ENCODE measurements at regions not wholly inside any gene's neighbourhood (a gene's known extent, or its start where the extent isn't known, plus 50 kb on each side); places are given as distances from the start of the nearest gene placed in this dataset.
"Not testable (repeated sequence)": the region's sequence is repeated elsewhere in the genome, so short reads cannot be mapped to it uniquely, and the experiment has no call there.

GRCh38 chr4:59685626-59686025, 1514.5 kb upstream of the ADGRL3 start:
- Mint-ChIP-seq H3K9me3 (peaks cover 0 to 8% (median 0%) of the 10 kb centered on the region in 9 donors), H3K4me3 (no peak overlapping the region), H3K36me3 (no peaks in the 10 kb centered on the region), H3K27ac (no peak overlapping the region), H3K27me3 (no peaks in the 10 kb centered on the region), H3K4me1 (no peaks in the 10 kb centered on the region)
- DNase-seq (no peak), ATAC-seq (no peak)
- POLR2A ChIA-PET = no interaction called here

- H3K36me3 Mint-ChIP-seq = no peaks in the 10 kb centered on the region
- POLR2A ChIA-PET = no interaction called here
- no peaks in the 10 kb centered on the region for H3K27me3 Mint-ChIP-seq
- no peak overlapping the region for H3K27ac Mint-ChIP-seq
- DNase-seq = no peak
- no peaks in the 10 kb centered on the region for H3K4me1 Mint-ChIP-seq
- no peak for ATAC-seq
- H3K4me3 Mint-ChIP-seq = no peak overlapping the region
- peaks cover 0 to 8% (median 0%) of the 10 kb centered on the region in 9 donors for H3K9me3 Mint-ChIP-seq
Measured at GRCh38 chr4:59689149-59689548, 1511.0 kb upstream of the ADGRL3 start.

GRCh38 chr4:59695355-59696053, 1504.6 kb upstream of the ADGRL3 start:
- POLR2A ChIA-PET = no interaction called here
- Mint-ChIP-seq H3K4me1 (no peaks in the 10 kb centered on the region), H3K4me3 (no peak overlapping the region), H3K9me3 (peaks cover 0 to 16% (median 0%) of the 10 kb centered on the region in 9 donors), H3K27ac (no peak overlapping the region), H3K36me3 (no peaks in the 10 kb centered on the region), H3K27me3 (no peaks in the 10 kb centered on the region)
- no peak for DNase-seq
- ATAC-seq = no peak

GRCh38 chr4:59698041-59698440, 1502.1 kb upstream of the ADGRL3 start:
- no peak overlapping the region for H3K27ac Mint-ChIP-seq
- H3K4me1 Mint-ChIP-seq = no peaks in the 10 kb centered on the region
- H3K36me3 Mint-ChIP-seq = no peaks in the 10 kb centered on the region
- DNase-seq (no peak), ATAC-seq (no peak)
- POLR2A ChIA-PET = no interaction called here
- H3K27me3 Mint-ChIP-seq = no peaks in the 10 kb centered on the region
- no peak overlapping the region for H3K4me3 Mint-ChIP-seq
- H3K9me3 Mint-ChIP-seq = peaks cover 0 to 37% (median 0%) of the 10 kb centered on the region in 9 donors

GRCh38 chr4:59700651-59701050, 1499.5 kb upstream of the ADGRL3 start:
- POLR2A ChIA-PET = no interaction called here

GRCh38 chr4:59704616-59705015, 1495.5 kb upstream of the ADGRL3 start:
- no peak overlapping the region for H3K4me3 Mint-ChIP-seq
- POLR2A ChIA-PET = no interaction called here
- no peak for DNase-seq
- H3K27me3 Mint-ChIP-seq = no peaks in the 10 kb centered on the region
- H3K4me1 Mint-ChIP-seq = no peaks in the 10 kb centered on the region
- no peaks in the 10 kb centered on the region for H3K36me3 Mint-ChIP-seq
- no peak for ATAC-seq
- no peak overlapping the region for H3K27ac Mint-ChIP-seq
- peaks cover 0 to 34% (median 3%) of the 10 kb centered on the region in 9 donors for H3K9me3 Mint-ChIP-seq

More at GRCh38 chr4:59700651-59701050, 1499.5 kb upstream of the ADGRL3 start:
- no peaks in the 10 kb centered on the region for H3K27me3 Mint-ChIP-seq
- H3K27ac Mint-ChIP-seq = no peak overlapping the region
- H3K36me3 Mint-ChIP-seq = no peaks in the 10 kb centered on the region
- DNase-seq (no peak), ATAC-seq (no peak)
- no peaks in the 10 kb centered on the region for H3K4me1 Mint-ChIP-seq
- H3K4me3 Mint-ChIP-seq = no peak overlapping the region
- peaks cover 0 to 42% (median 3%) of the 10 kb centered on the region in 9 donors for H3K9me3 Mint-ChIP-seq

GRCh38 chr4:59712470-59712869, 1487.7 kb upstream of the ADGRL3 start:
- POLR2A ChIA-PET = no interaction called here
- Mint-ChIP-seq H3K4me3 (no peak overlapping the region), H3K27ac (no peak overlapping the region), H3K27me3 (no peaks in the 10 kb centered on the region), H3K9me3 (peaks cover 0 to 12% (median 5%) of the 10 kb centered on the region in 9 donors), H3K36me3 (no peaks in the 10 kb centered on the region), H3K4me1 (no peaks in the 10 kb centered on the region)
- DNase-seq = no peak
- ATAC-seq = no peak

GRCh38 chr4:59724286-59724685, 1475.8 kb upstream of the ADGRL3 start:
- H3K4me1 Mint-ChIP-seq, DNase-seq, H3K36me3 Mint-ChIP-seq, H3K4me3 Mint-ChIP-seq, ATAC-seq, H3K27me3 Mint-ChIP-seq, H3K27ac Mint-ChIP-seq, POLR2A ChIA-PET: not testable (repeated sequence)
- peaks cover 0 to 34% (median 6%) of the 10 kb centered on the region in 9 donors for H3K9me3 Mint-ChIP-seq

GRCh38 chr4:59727745-59728144, 1472.4 kb upstream of the ADGRL3 start:
- Mint-ChIP-seq H3K4me3 (no peak overlapping the region), H3K27me3 (no peaks in the 10 kb centered on the region), H3K36me3 (peaks cover 0 to 5% (median 0%) of the 10 kb centered on the region in 3 donors), H3K9me3 (peaks cover 0 to 18% (median 4%) of the 10 kb centered on the region in 9 donors), H3K27ac (no peak overlapping the region), H3K4me1 (no peaks in the 10 kb centered on the region)
- ATAC-seq (no peak), DNase-seq (no peak)
- POLR2A ChIA-PET = no interaction called here

- H3K36me3 Mint-ChIP-seq = peaks cover 0 to 5% (median 0%) of the 10 kb centered on the region in 3 donors
- DNase-seq (no peak), ATAC-seq (no peak)
- H3K4me1 Mint-ChIP-seq = no peaks in the 10 kb centered on the region
- POLR2A ChIA-PET = no interaction called here
- no peaks in the 10 kb centered on the region for H3K27me3 Mint-ChIP-seq
- H3K4me3 Mint-ChIP-seq = no peak overlapping the region
- H3K9me3 Mint-ChIP-seq = peaks cover 0 to 18% (median 4%) of the 10 kb centered on the region in 9 donors
- no peak overlapping the region for H3K27ac Mint-ChIP-seq
Measured at GRCh38 chr4:59728496-59728895, 1471.6 kb upstream of the ADGRL3 start.

- no peaks in the 10 kb centered on the region for H3K27me3 Mint-ChIP-seq
- peaks cover 0 to 18% (median 3%) of the 10 kb centered on the region in 9 donors for H3K9me3 Mint-ChIP-seq
- no peaks in the 10 kb centered on the region for H3K4me1 Mint-ChIP-seq
- POLR2A ChIA-PET = no interaction called here
- H3K27ac Mint-ChIP-seq = no peak overlapping the region
- peaks cover 0 to 5% (median 0%) of the 10 kb centered on the region in 3 donors for H3K36me3 Mint-ChIP-seq
- DNase-seq (no peak), ATAC-seq (no peak)
- no peak overlapping the region for H3K4me3 Mint-ChIP-seq
Measured at GRCh38 chr4:59729321-59729720, 1470.8 kb upstream of the ADGRL3 start.

GRCh38 chr4:59748433-59748832, 1451.7 kb upstream of the ADGRL3 start:
- DNase-seq = no peak
- H3K4me3 Mint-ChIP-seq = no peak overlapping the region
- ATAC-seq = no peak
- peaks cover 0 to 19% (median 4%) of the 10 kb centered on the region in 9 donors for H3K9me3 Mint-ChIP-seq
- H3K36me3 Mint-ChIP-seq = no peaks in the 10 kb centered on the region
- H3K4me1 Mint-ChIP-seq = no peaks in the 10 kb centered on the region
- H3K27ac Mint-ChIP-seq = no peak overlapping the region
- no peaks in the 10 kb centered on the region for H3K27me3 Mint-ChIP-seq
- POLR2A ChIA-PET = no interaction called here

- Mint-ChIP-seq H3K9me3 (peaks cover 2 to 35% (median 8%) of the 10 kb centered on the region in 9 donors), H3K4me3 (no peak overlapping the region), H3K27me3 (no peaks in the 10 kb centered on the region), H3K4me1 (no peaks in the 10 kb centered on the region), H3K27ac (no peak overlapping the region), H3K36me3 (no peaks in the 10 kb centered on the region)
- DNase-seq = no peak
- POLR2A ChIA-PET = no interaction called here
- no peak for ATAC-seq
Measured at GRCh38 chr4:59759082-59759825, 1440.9 kb upstream of the ADGRL3 start.
